Ovary (tissue), 3 donors: ENCODE measurements at regions not wholly inside any gene's neighbourhood (a gene's known extent, or its start where the extent isn't known, plus 50 kb on each side); places are given as distances from the start of the nearest gene placed in this dataset.

Source experiments
- EP300 ChIP-seq: sonication (generic); formaldehyde crosslinking; IDR thresholded peaks from one replicate; pipeline ENCODE4 v1.6.1; 2017; ENCODE audit warnings: antibody characterized with exemption
- POLR2A ChIP-seq: fragments of 450-650 bp; IDR thresholded peaks from one replicate; pipeline ENCODE4 v1.6.1; 2017; ENCODE audit warnings: antibody characterized with exemption, mild to moderate bottlenecking, moderate library complexity
- TF ChIP-seq, protein P1 (sequence below), 3 donors: fragments of 450-650 bp in 2 of 3; fragments of 200-600 bp in 1 of 3; IDR thresholded peaks; one replicate each; pipeline versions ENCODE4 v1.5.1 to v1.8.0; 2016 to 2022; ENCODE audit warnings: antibody characterized with exemption in 3 of 3, mild to moderate bottlenecking in 1 of 3
- donor health status: DM: no; HTN: no; CAD: no.

DNA sequence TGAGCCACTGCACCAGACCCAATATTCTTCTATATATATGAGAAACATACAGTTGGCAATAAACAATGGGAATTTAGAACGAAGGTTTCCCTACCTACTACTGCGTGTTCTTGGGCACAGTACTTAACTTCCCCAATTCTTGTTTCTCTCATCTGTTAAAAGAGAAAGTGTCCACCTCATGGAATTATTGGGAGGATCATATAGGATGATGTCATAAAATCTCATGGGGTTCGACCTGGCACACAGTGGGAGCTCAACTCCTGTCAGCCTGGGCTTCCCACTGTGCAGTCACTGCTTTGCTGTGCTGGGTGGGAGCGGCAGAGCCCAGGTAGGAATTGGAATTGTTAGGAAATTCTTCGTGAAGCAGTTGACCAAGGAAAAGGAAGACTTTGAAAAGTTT, 203.3 kb downstream of the SH3BP4 start:
- TF ChIP-seq EP300 (no peak), POLR2A (no peak)
- TF ChIP-seq, protein P1, sequence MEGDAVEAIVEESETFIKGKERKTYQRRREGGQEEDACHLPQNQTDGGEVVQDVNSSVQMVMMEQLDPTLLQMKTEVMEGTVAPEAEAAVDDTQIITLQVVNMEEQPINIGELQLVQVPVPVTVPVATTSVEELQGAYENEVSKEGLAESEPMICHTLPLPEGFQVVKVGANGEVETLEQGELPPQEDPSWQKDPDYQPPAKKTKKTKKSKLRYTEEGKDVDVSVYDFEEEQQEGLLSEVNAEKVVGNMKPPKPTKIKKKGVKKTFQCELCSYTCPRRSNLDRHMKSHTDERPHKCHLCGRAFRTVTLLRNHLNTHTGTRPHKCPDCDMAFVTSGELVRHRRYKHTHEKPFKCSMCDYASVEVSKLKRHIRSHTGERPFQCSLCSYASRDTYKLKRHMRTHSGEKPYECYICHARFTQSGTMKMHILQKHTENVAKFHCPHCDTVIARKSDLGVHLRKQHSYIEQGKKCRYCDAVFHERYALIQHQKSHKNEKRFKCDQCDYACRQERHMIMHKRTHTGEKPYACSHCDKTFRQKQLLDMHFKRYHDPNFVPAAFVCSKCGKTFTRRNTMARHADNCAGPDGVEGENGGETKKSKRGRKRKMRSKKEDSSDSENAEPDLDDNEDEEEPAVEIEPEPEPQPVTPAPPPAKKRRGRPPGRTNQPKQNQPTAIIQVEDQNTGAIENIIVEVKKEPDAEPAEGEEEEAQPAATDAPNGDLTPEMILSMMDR (IDR thresholded peaks at IDR 0.05) = no peak
